ENCODE measurements at regions not wholly inside any gene's neighbourhood (a gene's known extent, or its start where the extent isn't known, plus 50 kb on each side); places are given as distances from the start of the nearest gene placed in this dataset.

- TF ChIP-seq, protein P1, sequence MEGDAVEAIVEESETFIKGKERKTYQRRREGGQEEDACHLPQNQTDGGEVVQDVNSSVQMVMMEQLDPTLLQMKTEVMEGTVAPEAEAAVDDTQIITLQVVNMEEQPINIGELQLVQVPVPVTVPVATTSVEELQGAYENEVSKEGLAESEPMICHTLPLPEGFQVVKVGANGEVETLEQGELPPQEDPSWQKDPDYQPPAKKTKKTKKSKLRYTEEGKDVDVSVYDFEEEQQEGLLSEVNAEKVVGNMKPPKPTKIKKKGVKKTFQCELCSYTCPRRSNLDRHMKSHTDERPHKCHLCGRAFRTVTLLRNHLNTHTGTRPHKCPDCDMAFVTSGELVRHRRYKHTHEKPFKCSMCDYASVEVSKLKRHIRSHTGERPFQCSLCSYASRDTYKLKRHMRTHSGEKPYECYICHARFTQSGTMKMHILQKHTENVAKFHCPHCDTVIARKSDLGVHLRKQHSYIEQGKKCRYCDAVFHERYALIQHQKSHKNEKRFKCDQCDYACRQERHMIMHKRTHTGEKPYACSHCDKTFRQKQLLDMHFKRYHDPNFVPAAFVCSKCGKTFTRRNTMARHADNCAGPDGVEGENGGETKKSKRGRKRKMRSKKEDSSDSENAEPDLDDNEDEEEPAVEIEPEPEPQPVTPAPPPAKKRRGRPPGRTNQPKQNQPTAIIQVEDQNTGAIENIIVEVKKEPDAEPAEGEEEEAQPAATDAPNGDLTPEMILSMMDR (IDR thresholded peaks at IDR 0.05), result no peak
- no peak for TF ChIP-seq POLR2A (IDR thresholded peaks at IDR 0.05)
- no peak for TF ChIP-seq POLR2AphosphoS5 (IDR thresholded peaks at IDR 0.05; ENCODE audit: insufficient read depth in 1 of 2, low read depth in 1 of 2)
These were observed 189.9 kb upstream of the SH3BP4 start for GRCh38 chr2:234761910-234762309.

All from vagina (tissue), 2 donors.